Keratinocyte (primary cell): ENCODE measurements at regions not wholly inside any gene's neighbourhood (a gene's known extent, or its start where the extent isn't known, plus 50 kb on each side); places are given as distances from the start of the nearest gene placed in this dataset.
A peak's percentile ranks its signal among the peaks of the same experiment; 100 is the strongest.

ENCODE experiments used
- DNase-seq: peaks from one replicate; pipeline ENCODE4 v3.0.0-alpha.2; 2011; ENCODE audit warnings: low read depth, missing footprints, low spot score
- FAIRE-seq: peaks from 2 replicates; lab custom pipeline; 2011; peaks lifted over from hg19 to GRCh38; lab: Jason Lieb, UNC
- H2AFZ ChIP-seq: 2 replicates; pipeline ENCODE4 v1.6.0; 2012; ENCODE audit warnings: low read length, control low read depth, inconsistent platforms; ENCODE audit not compliant: control insufficient read depth
- H3K27ac ChIP-seq: 2 replicates; pipeline ENCODE4 v1.5.1; 2011; ENCODE audit warnings: low read length; ENCODE audit not compliant: control insufficient read depth, insufficient read depth
- H3K27me3 ChIP-seq: 3 replicates; pipeline ENCODE4 v1.6.0; 2011; ENCODE audit warnings: low read length; ENCODE audit not compliant: control insufficient read depth, insufficient read depth; ENCODE audit errors: extremely low read depth
- H3K36me3 ChIP-seq, 2 experiments: 2 replicates in 1 of 2; 3 replicates in 1 of 2; pipeline ENCODE4 v1.5.1; 2011; ENCODE audit warnings: low read length in 2 of 2, mild to moderate bottlenecking in 1 of 2; ENCODE audit not compliant: control insufficient read depth in 2 of 2, insufficient read depth in 2 of 2; ENCODE audit errors: extremely low read depth in 1 of 2
- H3K4me1 ChIP-seq: 3 replicates; pipeline ENCODE4 v1.5.1; 2011; ENCODE audit warnings: low read length; ENCODE audit not compliant: control insufficient read depth, insufficient read depth; ENCODE audit errors: extremely low read depth
- H3K4me2 ChIP-seq: 3 replicates; pipeline ENCODE4 v1.6.0; 2011; ENCODE audit warnings: low read depth, low read length; ENCODE audit not compliant: control insufficient read depth, insufficient read depth; ENCODE audit errors: extremely low read depth
- H3K4me3 ChIP-seq, 3 experiments: fragments of 200-600 bp in 1 of 3; sonication (generic) in 1 of 3; 2 replicates in 2 of 3; 3 replicates in 1 of 3; pipeline ENCODE4 v1.5.1; 2011 to 2016; ENCODE audit warnings: low read length in 3 of 3, mild to moderate bottlenecking in 3 of 3, control low read depth in 2 of 3, inconsistent platforms in 1 of 3, low read depth in 1 of 3, mixed read lengths in 1 of 3, mixed run types in 1 of 3, moderate library complexity in 1 of 3; ENCODE audit not compliant: control insufficient read depth in 2 of 3, insufficient read depth in 2 of 3; ENCODE audit errors: extremely low read depth in 1 of 3
- H3K79me2 ChIP-seq: 2 replicates; pipeline ENCODE4 v1.6.0; 2012; ENCODE audit warnings: low read length; ENCODE audit not compliant: control insufficient read depth, insufficient read depth
- H3K9ac ChIP-seq: 3 replicates; pipeline ENCODE4 v1.6.0; 2011; ENCODE audit warnings: low read length; ENCODE audit not compliant: control insufficient read depth, insufficient read depth; ENCODE audit errors: extremely low read depth
- H3K9me1 ChIP-seq: 3 replicates; pipeline ENCODE4 v1.6.0; 2011; ENCODE audit warnings: low read length; ENCODE audit not compliant: control insufficient read depth, insufficient read depth; ENCODE audit errors: extremely low read depth
- H3K9me3 ChIP-seq: 2 replicates; pipeline ENCODE4 v1.5.1; 2012; ENCODE audit warnings: low read depth, low read length; ENCODE audit not compliant: control insufficient read depth
- H4K20me1 ChIP-seq: 3 replicates; pipeline ENCODE4 v1.6.0; 2011; ENCODE audit warnings: low read length; ENCODE audit not compliant: control insufficient read depth, insufficient read depth; ENCODE audit errors: extremely low read depth
- EZH2 ChIP-seq: IDR thresholded peaks from one replicate; pipeline ENCODE4 v1.6.1; 2012; ENCODE audit warnings: inconsistent platforms, mild to moderate bottlenecking, low read length, moderate library complexity
- dilution Hi-C: fragments of 300-500 bp; cut with MboI; formaldehyde crosslinking; loops from one replicate; pipeline ENCODE4 v1.7.0; 2020; ENCODE audit warnings: low sequenced_read_pairs; ENCODE audit not compliant: extremely low pct_ligation_motif_present
- TF ChIP-seq, protein P1 (sequence below), 3 experiments: IDR thresholded peaks in 1 of 3; conservative IDR thresholded peaks in 1 of 3; optimal IDR thresholded peaks in 1 of 3; 2 replicates in 2 of 3; 3 replicates in 1 of 3; pipeline versions ENCODE3 to v1.5.1; 2011; ENCODE audit warnings: low read length in 3 of 3, mild to moderate bottlenecking in 3 of 3, moderate library complexity in 2 of 3, control low read depth in 1 of 3, inconsistent platforms in 1 of 3; ENCODE audit not compliant: insufficient read depth in 2 of 3; ENCODE audit errors: extremely low read depth in 1 of 3

DNA sequence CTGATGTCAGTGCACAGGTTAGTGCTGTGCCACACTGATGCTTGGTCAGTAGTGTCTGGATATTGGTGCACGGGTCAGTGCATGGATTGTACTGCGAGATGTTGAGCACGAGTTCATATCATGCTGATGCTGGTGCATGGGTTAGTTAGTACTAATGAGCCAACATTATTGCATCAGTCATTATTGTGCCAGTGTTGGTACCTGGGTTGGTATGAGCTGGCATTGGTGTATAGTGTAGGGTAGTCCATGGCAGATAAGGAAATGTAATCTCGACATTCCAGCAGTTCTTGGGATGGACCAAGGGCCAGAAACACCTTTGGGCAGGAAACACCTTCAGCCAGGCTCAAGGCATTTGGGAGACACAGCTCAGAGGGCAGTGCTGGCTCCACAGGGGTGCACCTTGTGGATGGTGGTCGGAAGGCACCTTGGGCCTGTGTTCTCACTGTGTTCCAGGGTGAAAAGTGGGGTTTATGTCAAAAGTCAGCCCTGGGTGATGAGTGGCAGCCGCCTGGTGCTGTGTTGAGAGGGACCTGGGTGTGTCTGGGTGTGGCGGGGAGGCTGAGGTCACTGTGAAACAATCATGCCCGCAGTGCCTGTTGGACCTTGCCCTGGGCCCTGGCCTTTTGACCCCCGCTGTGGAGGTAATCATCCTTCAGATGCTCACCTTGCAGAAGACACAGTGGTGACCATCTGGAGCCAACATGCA is 100.7 kb upstream of the ZNF469 start:
- Histone ChIP-seq H3K9ac (no peak overlapping the region), H3K9me3 (peaks cover 23% of the 10 kb centered on the region), H3K36me3 (no peaks in the 10 kb centered on the region), H3K79me2 (no peaks in the 10 kb centered on the region), H3K4me1 (peaks cover 9% of the 10 kb centered on the region), H4K20me1 (no peaks in the 10 kb centered on the region), H3K4me3 (no peak overlapping the region), H2AFZ (no peak overlapping the region), H3K27ac (no peak overlapping the region), H3K27me3 (no peaks in the 10 kb centered on the region), H3K4me2 (peak overlapping the region; percentile 11), H3K9me1 (no peaks in the 10 kb centered on the region)
- FAIRE-seq (no peak), DNase-seq (no peak)
- TF ChIP-seq, protein P1, sequence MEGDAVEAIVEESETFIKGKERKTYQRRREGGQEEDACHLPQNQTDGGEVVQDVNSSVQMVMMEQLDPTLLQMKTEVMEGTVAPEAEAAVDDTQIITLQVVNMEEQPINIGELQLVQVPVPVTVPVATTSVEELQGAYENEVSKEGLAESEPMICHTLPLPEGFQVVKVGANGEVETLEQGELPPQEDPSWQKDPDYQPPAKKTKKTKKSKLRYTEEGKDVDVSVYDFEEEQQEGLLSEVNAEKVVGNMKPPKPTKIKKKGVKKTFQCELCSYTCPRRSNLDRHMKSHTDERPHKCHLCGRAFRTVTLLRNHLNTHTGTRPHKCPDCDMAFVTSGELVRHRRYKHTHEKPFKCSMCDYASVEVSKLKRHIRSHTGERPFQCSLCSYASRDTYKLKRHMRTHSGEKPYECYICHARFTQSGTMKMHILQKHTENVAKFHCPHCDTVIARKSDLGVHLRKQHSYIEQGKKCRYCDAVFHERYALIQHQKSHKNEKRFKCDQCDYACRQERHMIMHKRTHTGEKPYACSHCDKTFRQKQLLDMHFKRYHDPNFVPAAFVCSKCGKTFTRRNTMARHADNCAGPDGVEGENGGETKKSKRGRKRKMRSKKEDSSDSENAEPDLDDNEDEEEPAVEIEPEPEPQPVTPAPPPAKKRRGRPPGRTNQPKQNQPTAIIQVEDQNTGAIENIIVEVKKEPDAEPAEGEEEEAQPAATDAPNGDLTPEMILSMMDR (optimal IDR thresholded peaks at IDR 0.05 in 1 of 3, IDR thresholded peaks at IDR 0.05 in 1 of 3, conservative IDR thresholded peaks at IDR 0.05 in 1 of 3; ENCODE audit: extremely low read depth in 1 of 3, insufficient read depth in 2 of 3, low read length in 3 of 3), result no peak
- TF ChIP-seq EZH2, result no peak
- dilution Hi-C loops, result no loop called here

DNA sequence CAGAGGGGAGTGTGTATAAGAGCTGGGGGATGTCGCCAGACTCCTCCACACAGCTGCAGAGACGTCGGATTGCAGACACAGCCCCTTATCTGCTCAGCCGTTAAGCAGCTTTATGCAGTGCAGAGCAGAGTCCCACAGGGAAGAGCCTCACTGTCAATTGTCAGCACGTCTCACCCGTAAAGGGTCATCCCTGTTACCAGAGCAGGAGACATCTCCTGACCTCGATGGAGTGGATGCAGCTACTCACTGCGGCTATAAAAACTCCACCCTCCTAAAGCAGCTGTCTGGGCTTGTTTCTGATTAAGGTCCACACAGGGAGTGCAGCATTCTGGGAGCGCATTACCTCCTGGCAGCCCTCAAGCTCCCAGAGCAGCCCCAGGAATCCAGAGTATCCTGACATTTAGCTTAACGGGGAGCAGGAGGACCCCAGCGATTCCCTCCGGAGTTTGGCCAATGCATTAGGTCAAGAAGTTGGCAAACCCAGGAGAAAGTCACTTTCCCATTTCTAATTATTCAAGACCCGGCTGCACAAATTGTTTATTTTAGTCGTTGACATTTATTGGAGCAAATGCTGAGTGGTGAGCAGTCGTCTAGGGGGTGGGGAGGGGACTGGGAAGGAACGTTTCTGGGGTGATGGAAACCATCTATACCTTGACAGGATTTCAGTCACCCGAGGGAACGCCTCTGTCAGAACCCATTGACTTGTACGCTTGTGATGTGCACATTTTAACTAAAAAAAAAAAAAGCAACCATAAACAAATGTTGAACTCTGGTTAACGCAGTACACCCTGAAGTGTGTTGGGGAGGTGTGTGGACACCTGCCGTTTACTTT is 100.0 kb upstream of the ZNF469 start:
- peaks cover 9% of the 10 kb centered on the region for H3K4me1 ChIP-seq
- no peaks in the 10 kb centered on the region for H4K20me1 ChIP-seq
- no peak for TF ChIP-seq EZH2
- TF ChIP-seq, protein P1 (optimal IDR thresholded peaks at IDR 0.05 in 1 of 3, IDR thresholded peaks at IDR 0.05 in 1 of 3, conservative IDR thresholded peaks at IDR 0.05 in 1 of 3; ENCODE audit: extremely low read depth in 1 of 3, insufficient read depth in 2 of 3, low read length in 3 of 3), result no peak
- FAIRE-seq (peak; percentile 81), DNase-seq (peak; percentile 44)
- H3K9ac ChIP-seq, result no peak overlapping the region
- no peak overlapping the region for H3K4me3 ChIP-seq
- no peaks in the 10 kb centered on the region for H3K9me1 ChIP-seq
- H3K27me3 ChIP-seq, result no peaks in the 10 kb centered on the region
- H3K27ac ChIP-seq, result no peak overlapping the region
- no peaks in the 10 kb centered on the region for H3K79me2 ChIP-seq
- H2AFZ ChIP-seq, result no peak overlapping the region
- H3K36me3 ChIP-seq, result no peaks in the 10 kb centered on the region
- dilution Hi-C loops, result no loop called here
- peak overlapping the region; percentile 11 for H3K4me2 ChIP-seq
- H3K9me3 ChIP-seq, result peaks cover 24% of the 10 kb centered on the region
